ENCODE measurements at regions not wholly inside any gene's neighbourhood (a gene's known extent, or its start where the extent isn't known, plus 50 kb on each side); places are given as distances from the start of the nearest gene placed in this dataset.

GRCh38 chr2:58407487-58407886 is 166.4 kb upstream of the FANCL start:
- TF ChIP-seq PHF8 (IDR thresholded peaks at IDR 0.05; ENCODE audit: borderline replicate concordance, low read depth) (no peak), BHLHE40 (IDR thresholded peaks at IDR 0.05; ENCODE audit: low read depth, low read length) (no peak), REST (IDR thresholded peaks at IDR 0.05) (no peak), EP300 (IDR thresholded peaks at IDR 0.05) (no peak)
- TF ChIP-seq, protein P1, sequence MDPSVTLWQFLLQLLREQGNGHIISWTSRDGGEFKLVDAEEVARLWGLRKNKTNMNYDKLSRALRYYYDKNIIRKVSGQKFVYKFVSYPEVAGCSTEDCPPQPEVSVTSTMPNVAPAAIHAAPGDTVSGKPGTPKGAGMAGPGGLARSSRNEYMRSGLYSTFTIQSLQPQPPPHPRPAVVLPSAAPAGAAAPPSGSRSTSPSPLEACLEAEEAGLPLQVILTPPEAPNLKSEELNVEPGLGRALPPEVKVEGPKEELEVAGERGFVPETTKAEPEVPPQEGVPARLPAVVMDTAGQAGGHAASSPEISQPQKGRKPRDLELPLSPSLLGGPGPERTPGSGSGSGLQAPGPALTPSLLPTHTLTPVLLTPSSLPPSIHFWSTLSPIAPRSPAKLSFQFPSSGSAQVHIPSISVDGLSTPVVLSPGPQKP (IDR thresholded peaks at IDR 0.05; ENCODE audit: low read depth, low read length), result no peak

All from A549 (cell line).